GM19455 (cell line): ENCODE measurements at regions not wholly inside any gene's neighbourhood (a gene's known extent, or its start where the extent isn't known, plus 50 kb on each side); places are given as distances from the start of the nearest gene placed in this dataset.

Source experiments
- ATAC-seq: cut with Tn5 transposase; IDR thresholded peaks from one replicate; pipeline ENCODE4 v1.9.1; 2021; ENCODE audit not compliant: unreplicated experiment

GRCh38 chr1:101316799-101317198 is 80.0 kb downstream of the S1PR1 start:
- ATAC-seq: no peak

- no peak for ATAC-seq
Observed at GRCh38 chr1:101317590-101317989, 80.8 kb downstream of the S1PR1 start.

- no peak for ATAC-seq
Observed at GRCh38 chr1:101323535-101323934, 86.7 kb downstream of the S1PR1 start.

GRCh38 chr1:101325144-101325543 is 88.3 kb downstream of the S1PR1 start:
- ATAC-seq: no peak

- ATAC-seq: no peak
Observed at GRCh38 chr1:101330427-101331130, 93.8 kb downstream of the S1PR1 start.

GRCh38 chr1:101331794-101332193 is 95.0 kb downstream of the S1PR1 start:
- no peak for ATAC-seq

GRCh38 chr1:101332633-101333032 is 95.8 kb downstream of the S1PR1 start:
- no peak for ATAC-seq

GRCh38 chr1:101333186-101333585 is 96.4 kb downstream of the S1PR1 start:
- ATAC-seq: no peak

- no peak for ATAC-seq
Observed at GRCh38 chr1:101337968-101338367, 101.1 kb downstream of the S1PR1 start.

- ATAC-seq: no peak
Observed at GRCh38 chr1:101338714-101339430, 102.1 kb downstream of the S1PR1 start.

GRCh38 chr1:101344745-101345144 is 107.9 kb downstream of the S1PR1 start:
- ATAC-seq: no peak

GRCh38 chr1:101346419-101346818 is 109.6 kb downstream of the S1PR1 start:
- ATAC-seq: no peak

- no peak for ATAC-seq
Observed at GRCh38 chr1:101356013-101356412, 119.2 kb downstream of the S1PR1 start.

GRCh38 chr1:101356604-101357443 is 120.0 kb downstream of the S1PR1 start:
- ATAC-seq: peak; percentile 40

GRCh38 chr1:101357444-101357986 is 120.7 kb downstream of the S1PR1 start:
- ATAC-seq: peak; percentile 99

- ATAC-seq: no peak
Observed at GRCh38 chr1:101360506-101360905, 123.7 kb downstream of the S1PR1 start.

GRCh38 chr1:101363891-101364318 is 127.1 kb downstream of the S1PR1 start:
- ATAC-seq: no peak

- ATAC-seq: no peak
Observed at GRCh38 chr1:101364370-101365120, 127.7 kb downstream of the S1PR1 start.

- ATAC-seq: no peak
Observed at GRCh38 chr1:101365186-101365585, 128.4 kb downstream of the S1PR1 start.

- no peak for ATAC-seq
Observed at GRCh38 chr1:101365878-101366277, 129.1 kb downstream of the S1PR1 start.
